CD4-positive, alpha-beta T cell treated with Interleukin-1 beta for 1 hour (primary cell): ENCODE measurements at regions not wholly inside any gene's neighbourhood (a gene's known extent, or its start where the extent isn't known, plus 50 kb on each side); places are given as distances from the start of the nearest gene placed in this dataset.
A peak's percentile ranks its signal among the peaks of the same experiment; 100 is the strongest.

Experiments
- DNase-seq, 2 donors: peaks; one replicate each; pipeline ENCODE4 v3.0.0-alpha.2; 2020 to 2022

GRCh38 chrX:17206584-17206983 lies 168.4 kb upstream of the NHS start:
- no peak for DNase-seq

GRCh38 chrX:17214962-17215361 lies 160.0 kb upstream of the NHS start:
- no peak for DNase-seq

GRCh38 chrX:17226736-17227135 lies 148.3 kb upstream of the NHS start:
- no peak for DNase-seq

DNA sequence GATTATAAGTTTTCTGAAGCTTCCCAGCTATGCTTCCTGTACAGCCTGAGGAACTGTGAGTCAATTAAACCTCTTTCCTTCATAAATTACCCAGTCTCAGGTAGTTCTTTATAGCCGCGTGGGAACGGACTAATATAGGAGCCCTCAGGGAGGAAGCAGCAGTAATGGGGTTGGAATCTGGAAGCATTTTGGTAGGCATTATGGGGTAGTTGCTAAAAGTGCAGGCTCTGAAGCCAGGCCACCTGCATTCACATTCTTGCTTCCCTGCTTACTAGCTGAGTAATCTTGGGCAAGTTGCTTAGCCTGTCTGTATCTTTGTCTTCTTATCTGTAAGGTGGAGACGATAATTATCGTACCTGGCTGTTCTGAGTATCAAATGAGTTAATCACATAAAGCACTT lies 137.9 kb upstream of the NHS start:
- DNase-seq, result no peak

GRCh38 chrX:17242470-17242869 lies 132.5 kb upstream of the NHS start:
- peak; percentile 3 to 20 for DNase-seq

GRCh38 chrX:17247144-17247543 lies 127.9 kb upstream of the NHS start:
- DNase-seq, result no peak

GRCh38 chrX:17262123-17262522 lies 112.9 kb upstream of the NHS start:
- no peak for DNase-seq

DNA sequence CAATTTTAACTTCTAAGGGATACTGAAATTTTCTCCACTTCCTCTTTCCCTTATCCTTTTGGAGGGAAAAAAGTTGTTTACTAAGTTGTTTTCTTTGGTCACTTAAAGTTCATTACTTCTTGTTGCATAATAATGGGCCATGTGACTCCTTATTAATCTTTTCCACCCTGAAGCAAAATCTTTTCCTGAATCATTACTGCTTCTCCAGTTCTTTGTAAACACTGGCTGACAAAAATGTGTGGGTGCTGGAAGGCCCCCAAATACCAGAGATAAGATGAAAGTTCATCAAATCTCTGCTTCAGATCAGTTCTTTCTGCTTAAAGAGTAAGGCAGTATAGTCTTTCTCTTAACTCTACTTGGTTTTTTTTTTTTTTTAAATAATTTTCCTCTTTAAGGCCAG lies 108.9 kb upstream of the NHS start:
- no peak for DNase-seq

DNA sequence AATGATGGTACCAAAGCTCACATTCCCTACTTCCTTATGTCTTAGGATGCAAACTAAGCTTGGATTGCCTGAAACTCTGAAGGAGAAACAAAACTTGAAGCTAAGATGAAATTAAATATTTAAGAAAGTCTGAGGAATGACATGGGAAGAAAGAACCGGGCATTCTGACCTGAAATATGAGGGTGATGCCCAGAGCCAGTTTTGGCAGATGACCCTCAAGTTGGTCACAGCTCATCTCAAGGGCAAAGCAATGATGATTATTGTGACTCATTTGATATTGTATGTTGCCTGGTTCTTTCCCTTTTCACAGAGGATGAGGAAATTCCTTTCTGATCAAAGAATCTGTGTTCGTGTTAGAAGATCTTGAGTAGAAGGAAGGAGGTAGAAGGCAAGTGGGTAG lies 96.0 kb upstream of the NHS start:
- DNase-seq, result no peak

DNA sequence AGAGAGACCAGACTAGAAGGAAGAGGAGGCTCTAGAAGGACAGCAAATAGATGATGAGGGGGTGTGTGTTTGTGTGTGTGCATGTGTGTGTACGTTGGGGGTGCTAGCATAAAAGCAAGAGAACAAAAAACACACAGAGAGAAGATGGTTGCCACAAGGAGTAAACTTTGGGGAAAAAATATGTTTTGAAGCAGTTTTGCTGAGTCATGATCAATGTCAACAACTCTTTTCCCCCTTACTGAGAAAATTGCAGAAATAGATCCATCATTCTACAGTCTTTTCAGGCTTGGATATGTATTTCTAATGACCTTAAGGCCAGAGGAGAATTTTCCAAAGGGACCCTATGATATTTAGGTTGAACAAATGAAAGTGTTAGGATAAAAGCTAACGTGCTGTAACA lies 89.0 kb upstream of the NHS start:
- DNase-seq, result no peak

DNA sequence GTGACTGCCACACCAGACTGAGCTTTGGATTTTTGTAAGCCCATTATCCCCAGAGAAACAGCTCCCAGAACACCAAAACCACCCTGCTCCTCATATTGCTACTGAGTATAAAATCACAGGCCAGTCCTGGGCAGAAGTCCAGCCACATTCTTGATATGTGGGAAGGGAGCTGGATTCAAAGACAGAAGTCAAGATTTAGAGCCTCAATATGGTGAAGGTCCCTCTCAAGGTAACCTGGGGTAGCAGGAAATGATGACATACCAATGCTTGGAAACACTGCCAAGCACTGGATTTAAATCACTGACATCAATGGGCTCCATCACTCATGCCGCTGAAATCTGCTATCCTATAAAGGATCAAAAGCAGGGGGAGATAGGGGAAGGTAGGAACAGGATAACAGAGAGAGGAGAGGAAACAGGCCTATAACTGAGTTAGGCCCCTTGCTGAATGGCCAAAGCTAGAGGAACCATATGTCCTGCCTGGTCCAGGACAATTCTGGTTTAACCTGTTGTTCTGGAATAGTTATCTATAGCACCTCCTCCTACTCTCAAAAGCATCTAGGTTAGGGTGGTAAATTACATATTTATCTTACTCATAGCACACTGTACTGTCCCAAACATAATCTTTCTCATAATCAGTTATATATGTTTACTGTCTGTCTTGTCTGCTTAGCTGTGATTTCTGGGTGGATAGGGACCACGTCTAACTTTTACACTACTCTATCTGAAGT lies 83.7 kb upstream of the NHS start:
- DNase-seq, result no peak

DNA sequence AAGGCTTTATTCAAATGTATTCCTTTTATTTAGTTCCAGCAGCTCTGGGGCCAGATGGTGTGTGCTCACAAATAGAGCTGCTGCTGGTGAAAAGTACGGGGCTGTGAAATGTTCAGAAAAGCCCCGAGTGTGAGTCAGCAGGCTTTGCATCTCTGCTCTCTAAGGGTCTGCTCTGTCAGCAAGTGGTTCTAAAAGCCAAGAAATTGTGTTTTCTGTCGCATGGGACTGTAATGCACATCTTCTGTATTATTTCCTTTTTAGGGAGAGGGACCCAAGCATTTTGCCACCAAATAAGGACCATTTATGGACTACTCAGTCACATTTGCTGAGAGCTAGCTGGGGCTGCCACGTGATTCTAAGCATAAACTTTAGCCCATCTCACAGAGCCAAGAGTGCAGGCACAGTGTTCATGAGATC lies 82.9 kb upstream of the NHS start:
- no peak for DNase-seq

- DNase-seq, result no peak
These were observed 80.4 kb upstream of the NHS start for GRCh38 chrX:17294561-17294960.

DNA sequence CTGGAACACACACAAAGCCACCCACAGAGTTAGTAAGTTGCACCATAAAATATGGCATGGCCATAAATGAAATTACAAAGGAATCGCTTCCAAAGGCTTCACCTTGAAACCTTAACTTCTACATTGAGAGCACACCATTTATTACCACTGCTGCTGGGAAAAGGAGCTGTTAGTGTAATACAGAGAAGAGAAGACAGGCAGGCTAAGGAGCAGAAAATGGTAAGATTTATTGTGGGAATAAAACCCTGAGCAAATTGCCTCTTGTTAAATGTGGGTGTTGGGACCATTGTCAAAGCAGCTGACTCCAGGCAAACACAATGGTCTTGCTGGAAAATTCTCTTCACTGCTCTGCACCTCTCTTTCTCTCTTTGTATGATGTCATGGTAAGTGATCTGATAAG lies 79.2 kb upstream of the NHS start:
- no peak for DNase-seq

- no peak for DNase-seq
These were observed 76.4 kb upstream of the NHS start for GRCh38 chrX:17298564-17298963.

DNA sequence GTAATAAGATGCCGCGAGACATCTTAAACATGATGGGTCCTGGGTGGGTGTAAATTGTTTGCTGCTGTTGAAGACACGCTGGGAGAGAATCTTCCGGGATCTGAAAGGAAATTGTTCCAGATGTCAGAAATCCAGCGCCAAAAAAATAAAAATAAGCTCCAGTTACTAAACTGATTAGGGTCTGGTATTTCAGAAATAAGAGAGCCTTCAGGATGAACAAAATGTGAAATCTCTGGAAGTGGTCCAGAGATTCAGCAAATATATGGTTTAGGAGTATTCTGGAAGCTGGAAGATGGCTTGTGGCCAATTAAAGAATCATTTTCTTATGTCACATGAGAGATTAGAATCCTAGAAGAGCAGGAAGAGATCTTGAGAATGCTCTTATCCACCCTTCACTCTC lies 75.8 kb upstream of the NHS start:
- no peak for DNase-seq

DNA sequence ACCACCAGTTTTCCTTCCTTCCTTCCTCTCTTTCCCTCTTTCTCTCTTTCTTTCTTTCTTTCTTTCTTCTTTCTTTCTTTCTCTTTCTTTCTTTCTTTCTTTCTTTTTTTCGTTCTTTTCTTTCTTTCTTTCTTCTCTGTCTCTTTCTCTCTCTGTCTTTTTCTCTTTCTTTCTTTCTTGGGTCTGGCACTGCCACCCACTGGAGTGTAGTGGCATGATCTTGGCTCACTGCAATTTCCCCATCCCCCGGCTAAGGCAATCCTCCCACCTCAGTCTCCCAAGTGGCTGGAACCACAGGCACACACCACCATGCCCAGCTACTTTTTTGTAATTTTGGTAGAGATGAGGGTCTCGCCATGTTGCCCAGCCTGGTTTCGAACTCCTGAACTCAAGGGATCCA lies 51.6 kb upstream of the NHS start:
- no peak for DNase-seq
